ENCODE measurements at regions not wholly inside any gene's neighbourhood (a gene's known extent, or its start where the extent isn't known, plus 50 kb on each side); places are given as distances from the start of the nearest gene placed in this dataset.

GRCh38 chr3:132124651-132125284 is 90.0 kb upstream of the CPNE4 start:
- TF ChIP-seq CTCF (IDR thresholded peaks at IDR 0.05) (no peak), POLR2AphosphoS5 (IDR thresholded peaks at IDR 0.05) (no peak)

Measured in sigmoid colon (tissue), 4 donors.